GM12874 (cell line): ENCODE measurements at regions not wholly inside any gene's neighbourhood (a gene's known extent, or its start where the extent isn't known, plus 50 kb on each side); places are given as distances from the start of the nearest gene placed in this dataset.

Experiments used
- TF ChIP-seq, protein P1 (sequence below): IDR thresholded peaks from 2 replicates; pipeline ENCODE4 v1.5.1; 2011; ENCODE audit warnings: low read depth, mild to moderate bottlenecking, control low read depth, low read length, moderate library complexity; ENCODE audit not compliant: insufficient read depth

DNA sequence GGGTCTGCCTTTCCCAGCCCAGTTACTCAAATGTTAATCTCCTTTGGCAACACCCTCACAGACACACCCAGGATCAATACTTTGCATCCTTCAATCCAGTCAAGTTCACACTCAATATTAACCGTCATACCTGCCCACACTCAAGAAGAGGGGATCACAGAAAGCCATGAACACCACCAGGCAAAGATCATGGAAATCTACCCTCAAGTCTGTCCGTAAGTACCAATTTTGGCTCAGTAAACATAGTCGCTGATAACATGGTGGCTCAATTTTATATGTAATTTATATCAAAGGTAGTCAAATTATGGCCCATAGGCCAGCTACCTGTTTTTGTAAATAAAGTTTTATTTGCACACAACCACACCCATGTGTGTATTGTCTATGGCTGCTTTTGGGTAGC is 102.3 kb upstream of the MAP2 start:
- TF ChIP-seq, protein P1, sequence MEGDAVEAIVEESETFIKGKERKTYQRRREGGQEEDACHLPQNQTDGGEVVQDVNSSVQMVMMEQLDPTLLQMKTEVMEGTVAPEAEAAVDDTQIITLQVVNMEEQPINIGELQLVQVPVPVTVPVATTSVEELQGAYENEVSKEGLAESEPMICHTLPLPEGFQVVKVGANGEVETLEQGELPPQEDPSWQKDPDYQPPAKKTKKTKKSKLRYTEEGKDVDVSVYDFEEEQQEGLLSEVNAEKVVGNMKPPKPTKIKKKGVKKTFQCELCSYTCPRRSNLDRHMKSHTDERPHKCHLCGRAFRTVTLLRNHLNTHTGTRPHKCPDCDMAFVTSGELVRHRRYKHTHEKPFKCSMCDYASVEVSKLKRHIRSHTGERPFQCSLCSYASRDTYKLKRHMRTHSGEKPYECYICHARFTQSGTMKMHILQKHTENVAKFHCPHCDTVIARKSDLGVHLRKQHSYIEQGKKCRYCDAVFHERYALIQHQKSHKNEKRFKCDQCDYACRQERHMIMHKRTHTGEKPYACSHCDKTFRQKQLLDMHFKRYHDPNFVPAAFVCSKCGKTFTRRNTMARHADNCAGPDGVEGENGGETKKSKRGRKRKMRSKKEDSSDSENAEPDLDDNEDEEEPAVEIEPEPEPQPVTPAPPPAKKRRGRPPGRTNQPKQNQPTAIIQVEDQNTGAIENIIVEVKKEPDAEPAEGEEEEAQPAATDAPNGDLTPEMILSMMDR = no peak

DNA sequence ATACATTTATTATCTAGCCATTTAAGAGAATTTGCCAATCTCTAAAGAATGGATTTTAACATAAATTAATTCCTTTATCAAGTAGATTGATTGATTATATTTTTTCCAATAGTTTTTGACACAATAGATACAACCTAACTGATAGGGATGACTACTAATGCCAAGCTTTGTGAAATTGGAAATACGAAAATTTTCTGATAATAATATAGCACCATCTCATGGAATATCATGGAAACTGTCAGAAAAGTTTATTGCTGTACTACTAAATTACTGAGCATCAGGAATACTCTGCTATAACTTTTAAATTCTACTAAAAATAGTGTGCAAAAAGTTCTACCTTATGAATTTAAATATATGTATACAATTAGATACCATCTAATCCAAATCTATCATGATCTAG is 101.8 kb upstream of the MAP2 start:
- TF ChIP-seq, protein P1 = no peak

DNA sequence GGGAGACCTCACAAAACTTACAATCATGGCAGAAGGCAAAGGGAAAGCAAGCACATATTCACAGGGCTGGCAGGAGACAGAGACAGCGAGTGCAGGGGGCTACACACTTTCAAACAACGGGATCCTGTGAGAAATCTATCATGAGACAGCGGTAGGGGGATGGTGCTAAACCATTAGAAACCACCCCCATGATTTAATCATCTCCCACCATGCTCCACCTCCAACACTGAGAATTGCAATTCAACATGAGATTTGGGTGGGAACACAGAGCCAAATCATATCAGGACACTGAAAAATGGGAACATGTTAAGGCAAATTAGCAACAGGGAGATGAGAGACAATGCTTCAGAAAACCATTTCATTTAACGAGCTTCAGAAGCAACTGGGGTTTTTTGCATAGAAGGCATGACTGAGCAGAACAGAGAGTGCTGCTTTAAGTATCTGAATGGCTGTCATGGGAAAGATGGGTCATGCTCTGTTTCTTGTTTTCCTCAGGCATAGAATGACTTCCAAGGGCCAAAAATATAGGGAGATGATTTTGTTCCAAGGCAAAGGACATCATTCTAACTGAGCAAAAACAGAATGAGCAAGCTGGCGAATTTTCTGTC is 100.8 kb upstream of the MAP2 start:
- TF ChIP-seq, protein P1 = no peak

- TF ChIP-seq, protein P1 = no peak
These were observed 100.1 kb upstream of the MAP2 start for GRCh38 chr2:209323738-209324137.

- TF ChIP-seq, protein P1 = no peak
These were observed 99.6 kb upstream of the MAP2 start for GRCh38 chr2:209324281-209324680.

DNA sequence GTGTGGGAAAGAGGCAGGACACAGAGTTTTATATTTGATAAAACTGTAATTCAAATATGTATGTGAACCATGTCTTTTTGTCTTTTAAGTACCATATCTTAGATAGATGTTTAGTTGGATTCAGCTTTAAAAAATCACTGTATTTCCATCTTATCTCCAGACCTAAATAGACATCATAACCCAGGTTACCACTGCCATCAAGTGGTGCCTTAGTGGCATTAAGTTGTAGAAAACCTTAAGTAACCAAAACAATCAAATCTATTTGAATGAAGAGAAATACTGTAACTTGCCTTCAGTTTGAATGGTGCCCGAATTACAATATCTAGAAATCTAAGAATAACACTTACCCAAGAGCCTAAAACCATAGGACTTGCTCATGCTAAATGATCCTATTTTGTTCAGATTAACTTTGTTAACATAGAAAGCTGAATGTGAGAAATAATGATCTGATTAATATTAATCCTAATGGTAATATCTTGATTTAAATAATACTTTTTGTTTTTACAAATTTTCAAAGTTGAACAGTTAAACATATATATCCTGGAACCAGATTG is 92.5 kb upstream of the MAP2 start:
- TF ChIP-seq, protein P1 = peak; percentile 23; the same call in 1 of the 2 replicates

GRCh38 chr2:209334188-209335017 is 89.4 kb upstream of the MAP2 start:
- TF ChIP-seq, protein P1 = peak; percentile 69
